HepG2 (cell line): ENCODE measurements at regions not wholly inside any gene's neighbourhood (a gene's known extent, or its start where the extent isn't known, plus 50 kb on each side); places are given as distances from the start of the nearest gene placed in this dataset.

ENCODE experiments used
- ARID2 ChIP-seq: sonication (generic); formaldehyde crosslinking; IDR thresholded peaks from 2 replicates; pipeline ENCODE4 v1.8.1; 2022; ENCODE audit warnings: mild to moderate bottlenecking, missing genetic modification reagents, borderline replicate concordance
- FOSL1 ChIP-seq: sonication (generic); formaldehyde crosslinking; IDR thresholded peaks from 2 replicates; pipeline ENCODE4 v1.9.0; 2021; ENCODE audit warnings: missing genetic modification reagents, borderline replicate concordance
- HNRNPLL ChIP-seq: fragments of 200-400 bp; formaldehyde crosslinking; IDR thresholded peaks from 2 replicates; pipeline ENCODE4 v1.6.1; 2017; ENCODE audit warnings: mild to moderate bottlenecking, low read depth, low read length; ENCODE audit not compliant: poor library complexity, severe bottlenecking
- SALL1 ChIP-seq: sonication (generic); formaldehyde crosslinking; IDR thresholded peaks from 2 replicates; pipeline ENCODE4 v1.8.0; 2022; ENCODE audit warnings: mild to moderate bottlenecking, missing genetic modification reagents
- SYNCRIP ChIP-seq: fragments of 200-400 bp; formaldehyde crosslinking; IDR thresholded peaks from 2 replicates; pipeline ENCODE4 v1.6.1; 2018; ENCODE audit warnings: mild to moderate bottlenecking, low read depth, low read length; ENCODE audit not compliant: insufficient read depth
- TCF12 ChIP-seq, 2 experiments: fragments of 450-650 bp in 1 of 2; sonication (generic) in 1 of 2; formaldehyde crosslinking in 1 of 2; IDR thresholded peaks; 2 replicates each; pipeline versions ENCODE4 v1.6.1 to v1.8.0; 2017 to 2022; ENCODE audit warnings: antibody characterized with exemption in 1 of 2, mild to moderate bottlenecking in 1 of 2, missing genetic modification reagents in 1 of 2, moderate library complexity in 1 of 2
- ZNF629 ChIP-seq: sonication (generic); formaldehyde crosslinking; conservative IDR thresholded peaks from 2 replicates; pipeline ENCODE4 v1.5.0; 2020; ENCODE audit warnings: missing genetic modification reagents
- ZNF766 ChIP-seq: sonication (generic); formaldehyde crosslinking; IDR thresholded peaks from 2 replicates; pipeline ENCODE4 v1.5.0; 2020; ENCODE audit warnings: missing genetic modification reagents, borderline replicate concordance
- ZZZ3 ChIP-seq: sonication (generic); formaldehyde crosslinking; IDR thresholded peaks from 2 replicates; pipeline ENCODE4 v1.4.0; 2020; ENCODE audit warnings: missing genetic modification reagents, mild to moderate bottlenecking, borderline replicate concordance

- TF ChIP-seq SALL1: no peak
- TF ChIP-seq SYNCRIP: no peak
- no peak for TF ChIP-seq ARID2 (CRISPR knock-in tag)
- TF ChIP-seq FOSL1 (CRISPR knock-in tag): no peak
- TF ChIP-seq TCF12 (IDR thresholded peaks at IDR 0.05): no peak
- TF ChIP-seq TCF12 (CRISPR knock-in tag; IDR thresholded peaks at IDR 0.05): no peak
- no peak for TF ChIP-seq ZZZ3 (CRISPR knock-in tag)
- no peak for TF ChIP-seq ZNF629 (CRISPR knock-in tag)
- no peak for TF ChIP-seq ZNF766
- TF ChIP-seq HNRNPLL: no peak
Measured at GRCh38 chr13:36495431-36495830, 63.1 kb downstream of the CCNA1 start.
